ENCODE measurements at regions not wholly inside any gene's neighbourhood (a gene's known extent, or its start where the extent isn't known, plus 50 kb on each side); places are given as distances from the start of the nearest gene placed in this dataset.
"Not testable (repeated sequence)": the region's sequence is repeated elsewhere in the genome, so short reads cannot be mapped to it uniquely, and the experiment has no call there.

DNA sequence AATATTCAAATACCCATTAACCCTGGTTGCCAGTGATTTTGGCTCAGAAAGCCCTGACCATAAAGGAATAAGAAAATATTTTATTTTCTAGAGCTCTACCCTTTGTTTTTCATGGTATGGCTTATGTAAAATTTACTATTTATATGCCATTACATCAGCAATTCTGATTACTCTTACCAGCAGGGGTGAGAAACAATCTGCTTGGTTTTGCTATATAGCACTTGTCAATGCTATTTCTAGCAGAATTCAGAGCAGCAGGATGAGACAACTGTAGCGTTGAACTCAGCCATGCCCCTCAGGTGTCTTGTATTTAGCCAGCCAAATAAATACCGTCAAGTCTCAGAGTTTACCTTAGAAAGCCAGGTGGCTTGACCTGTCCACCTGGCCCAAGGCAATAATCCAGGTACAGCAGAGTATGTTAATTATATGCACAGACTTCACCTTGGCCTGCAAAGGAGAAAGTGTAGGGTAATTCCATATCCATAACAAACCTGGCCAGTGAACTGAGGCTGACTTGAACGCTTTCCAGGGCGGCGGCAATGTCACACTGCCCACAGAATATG lies 1303.5 kb downstream of the RAPGEF2 start:
- Histone ChIP-seq H3K36me3 (ENCODE audit: control insufficient read depth, insufficient read depth, low read length) (no peaks in the 10 kb centered on the region), H3K4me1 (no peaks in the 10 kb centered on the region), H3K4me3 (ENCODE audit: low read depth, low read length) (no peak overlapping the region), H3K9ac (no peak overlapping the region), H3K27me3 (ENCODE audit: control insufficient read depth, insufficient read depth, low read length) (no peaks in the 10 kb centered on the region), H3K4me2 (ENCODE audit: low read length) (no peak overlapping the region), H3K9me3 (ENCODE audit: control insufficient read depth, low read length) (no peaks in the 10 kb centered on the region), H3K27ac (no peak overlapping the region), H3K79me2 (no peaks in the 10 kb centered on the region), H2AFZ (no peak overlapping the region)
- TF ChIP-seq, protein P1, sequence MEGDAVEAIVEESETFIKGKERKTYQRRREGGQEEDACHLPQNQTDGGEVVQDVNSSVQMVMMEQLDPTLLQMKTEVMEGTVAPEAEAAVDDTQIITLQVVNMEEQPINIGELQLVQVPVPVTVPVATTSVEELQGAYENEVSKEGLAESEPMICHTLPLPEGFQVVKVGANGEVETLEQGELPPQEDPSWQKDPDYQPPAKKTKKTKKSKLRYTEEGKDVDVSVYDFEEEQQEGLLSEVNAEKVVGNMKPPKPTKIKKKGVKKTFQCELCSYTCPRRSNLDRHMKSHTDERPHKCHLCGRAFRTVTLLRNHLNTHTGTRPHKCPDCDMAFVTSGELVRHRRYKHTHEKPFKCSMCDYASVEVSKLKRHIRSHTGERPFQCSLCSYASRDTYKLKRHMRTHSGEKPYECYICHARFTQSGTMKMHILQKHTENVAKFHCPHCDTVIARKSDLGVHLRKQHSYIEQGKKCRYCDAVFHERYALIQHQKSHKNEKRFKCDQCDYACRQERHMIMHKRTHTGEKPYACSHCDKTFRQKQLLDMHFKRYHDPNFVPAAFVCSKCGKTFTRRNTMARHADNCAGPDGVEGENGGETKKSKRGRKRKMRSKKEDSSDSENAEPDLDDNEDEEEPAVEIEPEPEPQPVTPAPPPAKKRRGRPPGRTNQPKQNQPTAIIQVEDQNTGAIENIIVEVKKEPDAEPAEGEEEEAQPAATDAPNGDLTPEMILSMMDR (IDR thresholded peaks at IDR 0.05), result no peak

DNA sequence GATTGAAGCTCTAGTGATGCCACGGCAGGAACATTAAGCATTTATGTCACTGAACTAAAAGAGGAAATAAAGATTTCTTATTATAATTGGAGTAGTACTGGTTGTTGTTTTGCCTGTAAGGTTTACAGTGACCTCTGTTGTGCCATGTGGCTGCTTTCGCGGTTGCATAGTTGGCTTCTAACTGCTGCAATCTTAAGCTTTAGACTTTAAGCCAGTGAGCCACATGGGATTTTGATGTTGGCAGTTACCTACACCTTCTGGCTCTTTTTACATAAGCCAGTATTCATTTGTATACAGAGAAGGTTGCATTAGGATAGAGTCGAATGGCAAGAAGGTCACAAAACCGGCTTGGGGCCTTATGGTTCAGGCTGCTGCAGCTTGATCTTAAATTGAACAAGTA lies 1311.6 kb downstream of the RAPGEF2 start:
- Histone ChIP-seq H2AFZ (no peak overlapping the region), H3K4me1 (no peaks in the 10 kb centered on the region)

DNA sequence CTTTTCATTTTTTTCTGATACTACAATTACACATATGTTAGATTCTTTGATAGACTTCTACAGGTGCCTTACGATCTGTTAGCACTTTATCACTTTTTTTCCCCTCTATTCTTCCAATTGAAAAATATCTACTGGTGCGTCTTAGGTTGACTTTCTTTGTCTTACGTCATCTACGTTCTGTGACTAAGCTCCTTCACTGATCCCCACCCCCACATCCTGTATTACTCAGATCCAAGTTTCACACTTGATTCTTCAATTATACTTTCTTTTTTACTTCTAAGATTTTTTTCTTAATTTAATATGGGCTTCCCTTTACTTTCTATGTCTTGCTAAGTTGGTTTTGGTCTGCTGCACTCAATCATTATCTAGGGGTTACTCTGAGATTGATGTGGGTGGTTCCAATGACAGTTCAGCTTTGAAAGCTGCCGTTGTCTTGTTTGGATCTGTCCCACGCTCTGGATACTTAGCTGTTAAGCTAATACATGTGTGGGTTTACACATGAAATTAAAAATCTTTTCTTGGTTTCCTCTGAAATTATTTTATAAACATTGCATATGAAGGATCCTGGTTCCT lies 1321.1 kb downstream of the RAPGEF2 start:
- Histone ChIP-seq H3K9ac (no peak overlapping the region), H3K79me2 (no peaks in the 10 kb centered on the region), H3K4me1 (no peaks in the 10 kb centered on the region), H3K4me3 (ENCODE audit: low read depth, low read length) (no peak overlapping the region), H3K36me3 (ENCODE audit: control insufficient read depth, insufficient read depth, low read length) (no peaks in the 10 kb centered on the region), H3K27ac (no peak overlapping the region), H2AFZ (no peak overlapping the region), H3K4me2 (ENCODE audit: low read length) (no peak overlapping the region), H3K9me3 (ENCODE audit: control insufficient read depth, low read length) (no peaks in the 10 kb centered on the region), H3K27me3 (ENCODE audit: control insufficient read depth, insufficient read depth, low read length) (no peaks in the 10 kb centered on the region)
- TF ChIP-seq, protein P1 (IDR thresholded peaks at IDR 0.05), result no peak

More for the DNA sequence above, 1311.6 kb downstream of the RAPGEF2 start:
- TF ChIP-seq, protein P1 (IDR thresholded peaks at IDR 0.05), result no peak
- Histone ChIP-seq H3K27ac (no peak overlapping the region), H3K9me3 (ENCODE audit: control insufficient read depth, low read length) (no peaks in the 10 kb centered on the region), H3K79me2 (no peaks in the 10 kb centered on the region), H3K27me3 (ENCODE audit: control insufficient read depth, insufficient read depth, low read length) (no peaks in the 10 kb centered on the region), H3K36me3 (ENCODE audit: control insufficient read depth, insufficient read depth, low read length) (no peaks in the 10 kb centered on the region), H3K4me2 (ENCODE audit: low read length) (no peak overlapping the region), H3K9ac (no peak overlapping the region), H3K4me3 (ENCODE audit: low read depth, low read length) (no peak overlapping the region)

DNA sequence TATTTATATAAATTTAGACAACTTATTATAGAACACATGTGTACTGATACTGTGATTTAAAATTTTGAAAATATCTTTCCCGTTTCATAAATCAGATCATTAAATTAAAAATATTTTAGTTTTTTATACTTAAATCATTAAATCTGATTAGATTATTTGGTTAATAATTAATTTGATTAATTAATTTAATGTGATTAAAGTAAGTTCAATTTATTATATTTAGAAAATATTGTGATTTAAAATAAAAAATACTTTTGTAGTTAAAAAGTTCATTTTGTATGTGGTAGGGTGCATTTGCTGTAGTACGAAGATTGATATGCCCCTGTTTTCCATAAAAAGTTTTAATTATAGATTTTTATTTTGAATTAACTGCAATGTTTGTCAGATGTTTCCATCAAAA lies 1323.4 kb downstream of the RAPGEF2 start:
- Histone ChIP-seq H3K9ac (no peak overlapping the region), H3K79me2 (no peaks in the 10 kb centered on the region), H3K27me3 (ENCODE audit: control insufficient read depth, insufficient read depth, low read length) (no peaks in the 10 kb centered on the region), H2AFZ (no peak overlapping the region), H3K36me3 (ENCODE audit: control insufficient read depth, insufficient read depth, low read length) (no peaks in the 10 kb centered on the region), H3K4me3 (ENCODE audit: low read depth, low read length) (no peak overlapping the region), H3K27ac (no peak overlapping the region), H3K4me1 (no peaks in the 10 kb centered on the region), H3K4me2 (ENCODE audit: low read length) (no peak overlapping the region), H3K9me3 (ENCODE audit: control insufficient read depth, low read length) (no peaks in the 10 kb centered on the region)
- TF ChIP-seq, protein P1 (IDR thresholded peaks at IDR 0.05), result no peak

DNA sequence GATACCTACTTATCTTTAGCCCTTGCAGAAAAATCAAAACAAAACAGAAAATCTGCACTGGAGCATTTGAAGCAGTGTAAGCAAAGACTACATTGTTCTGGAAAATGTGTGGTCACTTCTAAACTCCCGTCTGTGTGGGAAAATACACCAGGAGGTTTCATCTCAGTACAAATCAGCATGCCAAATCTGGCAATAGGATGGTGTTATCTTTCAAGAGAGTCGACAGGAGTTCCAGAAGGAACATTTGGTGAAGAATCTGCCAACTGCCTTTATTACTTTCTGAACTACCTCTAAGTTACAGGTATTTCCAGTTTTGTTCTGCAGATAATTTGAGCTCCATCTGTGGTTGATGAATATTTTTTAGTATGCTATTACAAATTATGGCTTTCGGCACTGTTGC lies 1348.0 kb downstream of the RAPGEF2 start:
- TF ChIP-seq, protein P1 (IDR thresholded peaks at IDR 0.05), result no peak
- no peak overlapping the region for H3K27ac ChIP-seq
- H2AFZ ChIP-seq, result no peak overlapping the region
- no peak overlapping the region for H3K4me3 ChIP-seq (ENCODE audit: low read depth, low read length)
- H3K79me2 ChIP-seq, result no peaks in the 10 kb centered on the region
- no peak overlapping the region for H3K9ac ChIP-seq
- no peaks in the 10 kb centered on the region for H3K4me1 ChIP-seq
- H3K36me3 ChIP-seq (ENCODE audit: control insufficient read depth, insufficient read depth, low read length), result no peaks in the 10 kb centered on the region
- H3K4me2 ChIP-seq (ENCODE audit: low read length), result no peak overlapping the region
- H3K9me3 ChIP-seq (ENCODE audit: control insufficient read depth, low read length), result no peaks in the 10 kb centered on the region
- H3K27me3 ChIP-seq (ENCODE audit: control insufficient read depth, insufficient read depth, low read length), result no peaks in the 10 kb centered on the region

DNA sequence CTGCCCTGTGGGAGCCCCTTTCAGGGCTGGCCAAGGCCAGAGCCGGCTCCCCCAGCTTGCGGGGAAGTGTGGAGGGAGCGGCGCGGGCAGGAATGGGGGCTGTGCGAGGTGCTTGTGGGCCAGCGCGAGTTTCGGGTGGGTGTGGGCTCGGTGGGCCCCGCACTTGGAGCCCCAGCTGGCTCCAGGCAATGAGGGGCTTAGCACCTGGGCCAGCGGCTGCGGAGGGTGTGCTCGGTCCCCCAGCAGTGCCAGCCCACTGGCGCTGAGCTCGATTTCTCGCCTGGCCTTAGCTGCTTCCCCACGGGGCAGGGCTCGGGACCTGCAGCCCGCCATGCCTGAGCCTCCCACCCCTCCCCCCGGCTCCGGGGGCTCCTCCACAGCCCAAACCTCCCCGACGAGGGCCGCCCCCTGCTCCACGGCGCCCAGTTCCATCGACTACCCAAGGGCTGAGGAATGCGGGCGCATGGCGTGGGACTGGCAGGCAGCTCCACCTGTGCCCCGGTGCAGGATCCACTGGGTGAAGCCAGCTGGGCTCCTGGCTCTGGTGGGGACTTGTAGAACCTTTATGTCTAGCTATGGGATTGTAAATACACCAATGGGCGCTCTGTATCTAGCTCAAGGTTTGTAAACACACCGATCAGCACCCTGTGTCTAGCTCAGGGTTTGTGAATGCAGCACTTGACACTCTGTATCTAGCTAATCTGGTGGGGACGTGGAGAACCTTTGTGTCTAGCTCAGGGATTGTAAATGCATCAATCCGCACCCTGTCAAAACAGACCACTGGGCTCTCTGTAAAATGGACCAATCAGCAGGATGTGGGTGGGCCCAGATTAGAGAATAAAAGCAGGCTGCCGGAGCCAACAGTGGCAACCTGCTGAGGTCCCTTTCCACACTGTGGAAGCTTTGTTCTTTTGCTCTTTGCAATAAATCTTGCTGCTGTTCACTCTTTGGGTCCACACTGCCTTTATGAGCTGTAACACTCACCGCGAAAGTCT lies 1379.1 kb downstream of the RAPGEF2 start:
- not testable (repeated sequence) for H3K79me2 ChIP-seq; H3K4me2 ChIP-seq (ENCODE audit: low read length); H2AFZ ChIP-seq; H3K27ac ChIP-seq; H3K9me3 ChIP-seq (ENCODE audit: control insufficient read depth, low read length); H3K4me1 ChIP-seq; H3K9ac ChIP-seq; H3K36me3 ChIP-seq (ENCODE audit: control insufficient read depth, insufficient read depth, low read length); H3K4me3 ChIP-seq (ENCODE audit: low read depth, low read length); H3K27me3 ChIP-seq (ENCODE audit: control insufficient read depth, insufficient read depth, low read length)

Measured in parathyroid adenoma (tissue), 2 donors.